ENCODE measurements at regions not wholly inside any gene's neighbourhood (a gene's known extent, or its start where the extent isn't known, plus 50 kb on each side); places are given as distances from the start of the nearest gene placed in this dataset.

DNA sequence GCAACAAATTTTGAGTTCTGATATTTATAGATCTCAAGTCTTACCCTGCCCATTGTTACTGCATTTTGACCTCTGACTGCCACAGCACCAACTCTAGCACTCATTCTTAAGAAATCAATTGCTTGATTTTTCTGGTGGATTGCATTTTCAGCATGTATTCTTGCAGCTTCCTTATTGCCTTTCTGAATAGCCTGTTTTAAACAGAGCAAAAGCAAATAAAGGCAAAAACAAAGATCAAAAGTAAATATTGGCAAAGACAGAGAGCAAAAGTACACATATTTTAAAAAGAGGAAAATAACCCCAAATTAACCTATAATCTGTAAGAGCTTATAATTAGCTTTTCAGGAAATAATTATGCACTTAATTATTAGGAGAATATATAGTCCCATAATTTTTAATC, 129.4 kb upstream of the TENT5D start:
- Histone ChIP-seq H3K79me2 (ENCODE audit: insufficient read depth, low read depth, low read length) (no peaks in the 10 kb centered on the region), H3K4me2 (ENCODE audit: low read length) (no peak overlapping the region), H3K36me3 (ENCODE audit: insufficient read depth, low read length) (no peaks in the 10 kb centered on the region), H3K9me3 (ENCODE audit: low read length) (no peaks in the 10 kb centered on the region), H3K27ac (ENCODE audit: low read depth, low read length, poor library complexity, severe bottlenecking) (no peak overlapping the region), H3K9me2 (ENCODE audit: insufficient read depth, low read length) (no peaks in the 10 kb centered on the region), H3K4me3 (ENCODE audit: low read depth, low read length, poor library complexity, severe bottlenecking) (no peak overlapping the region), H4K20me1 (ENCODE audit: insufficient read depth, low read length) (no peaks in the 10 kb centered on the region), H2AFZ (ENCODE audit: low read length) (no peak overlapping the region), H3K4me1 (ENCODE audit: insufficient read depth, low read length, poor library complexity, severe bottlenecking) (no peaks in the 10 kb centered on the region)
- intact Hi-C loops (cut with micrococcal nuclease; ENCODE audit: unreplicated experiment), result no loop called here
- no peak for TF ChIP-seq EZH2phosphoT487 (IDR thresholded peaks at IDR 0.05; ENCODE audit: borderline replicate concordance, low read depth, low read length)
- TF ChIP-seq, protein P1, sequence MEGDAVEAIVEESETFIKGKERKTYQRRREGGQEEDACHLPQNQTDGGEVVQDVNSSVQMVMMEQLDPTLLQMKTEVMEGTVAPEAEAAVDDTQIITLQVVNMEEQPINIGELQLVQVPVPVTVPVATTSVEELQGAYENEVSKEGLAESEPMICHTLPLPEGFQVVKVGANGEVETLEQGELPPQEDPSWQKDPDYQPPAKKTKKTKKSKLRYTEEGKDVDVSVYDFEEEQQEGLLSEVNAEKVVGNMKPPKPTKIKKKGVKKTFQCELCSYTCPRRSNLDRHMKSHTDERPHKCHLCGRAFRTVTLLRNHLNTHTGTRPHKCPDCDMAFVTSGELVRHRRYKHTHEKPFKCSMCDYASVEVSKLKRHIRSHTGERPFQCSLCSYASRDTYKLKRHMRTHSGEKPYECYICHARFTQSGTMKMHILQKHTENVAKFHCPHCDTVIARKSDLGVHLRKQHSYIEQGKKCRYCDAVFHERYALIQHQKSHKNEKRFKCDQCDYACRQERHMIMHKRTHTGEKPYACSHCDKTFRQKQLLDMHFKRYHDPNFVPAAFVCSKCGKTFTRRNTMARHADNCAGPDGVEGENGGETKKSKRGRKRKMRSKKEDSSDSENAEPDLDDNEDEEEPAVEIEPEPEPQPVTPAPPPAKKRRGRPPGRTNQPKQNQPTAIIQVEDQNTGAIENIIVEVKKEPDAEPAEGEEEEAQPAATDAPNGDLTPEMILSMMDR (conservative IDR thresholded peaks at IDR 0.05; ENCODE audit: low read length), result no peak
- POLR2A ChIA-PET, result no interaction called here
- CTCF ChIA-PET (ENCODE audit: unreplicated experiment), result no interaction called here
- DNase-seq (ENCODE audit: low spot score), result no peak
- no TSS peak for BruUV-seq (replicated peaks)

DNA sequence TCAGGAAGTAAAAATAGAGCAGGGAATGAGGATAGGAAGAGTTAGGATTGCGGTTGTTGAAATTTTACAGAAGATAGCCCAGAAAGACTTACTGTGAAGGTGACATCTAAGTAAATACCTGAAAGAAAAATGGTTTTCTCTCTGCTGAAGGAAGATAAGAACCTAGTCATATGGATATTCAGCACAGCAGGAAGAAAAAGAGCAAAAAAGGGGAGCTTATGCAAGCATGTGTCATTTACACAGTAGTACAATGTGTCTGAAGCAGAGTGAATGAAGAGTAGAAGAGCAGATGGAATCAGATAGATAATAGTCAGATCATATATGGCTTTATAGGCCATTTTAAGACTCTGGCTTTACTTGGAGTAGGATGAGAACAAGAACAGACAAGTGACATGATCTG, 126.9 kb upstream of the TENT5D start:
- no peaks in the 10 kb centered on the region for H3K36me3 ChIP-seq (ENCODE audit: insufficient read depth, low read length)
- TF ChIP-seq, protein P1 (conservative IDR thresholded peaks at IDR 0.05; ENCODE audit: low read length), result no peak
- TF ChIP-seq EZH2phosphoT487 (IDR thresholded peaks at IDR 0.05; ENCODE audit: borderline replicate concordance, low read depth, low read length), result no peak
- no peak overlapping the region for H3K4me3 ChIP-seq (ENCODE audit: low read depth, low read length, poor library complexity, severe bottlenecking)
- ChIA-PET CTCF (ENCODE audit: unreplicated experiment) (no interaction called here), POLR2A (no interaction called here)
- no peaks in the 10 kb centered on the region for H3K9me3 ChIP-seq (ENCODE audit: low read length)
- no peaks in the 10 kb centered on the region for H3K4me1 ChIP-seq (ENCODE audit: insufficient read depth, low read length, poor library complexity, severe bottlenecking)
- no peak overlapping the region for H3K4me2 ChIP-seq (ENCODE audit: low read length)
- no peak overlapping the region for H2AFZ ChIP-seq (ENCODE audit: low read length)
- H4K20me1 ChIP-seq (ENCODE audit: insufficient read depth, low read length), result no peaks in the 10 kb centered on the region
- no peak overlapping the region for H3K27ac ChIP-seq (ENCODE audit: low read depth, low read length, poor library complexity, severe bottlenecking)
- no TSS peak for BruUV-seq (replicated peaks)
- no peaks in the 10 kb centered on the region for H3K79me2 ChIP-seq (ENCODE audit: insufficient read depth, low read depth, low read length)
- intact Hi-C loops (cut with micrococcal nuclease; ENCODE audit: unreplicated experiment), result no loop called here
- DNase-seq (ENCODE audit: low spot score), result no peak
- H3K9me2 ChIP-seq (ENCODE audit: insufficient read depth, low read length), result no peaks in the 10 kb centered on the region

DNA sequence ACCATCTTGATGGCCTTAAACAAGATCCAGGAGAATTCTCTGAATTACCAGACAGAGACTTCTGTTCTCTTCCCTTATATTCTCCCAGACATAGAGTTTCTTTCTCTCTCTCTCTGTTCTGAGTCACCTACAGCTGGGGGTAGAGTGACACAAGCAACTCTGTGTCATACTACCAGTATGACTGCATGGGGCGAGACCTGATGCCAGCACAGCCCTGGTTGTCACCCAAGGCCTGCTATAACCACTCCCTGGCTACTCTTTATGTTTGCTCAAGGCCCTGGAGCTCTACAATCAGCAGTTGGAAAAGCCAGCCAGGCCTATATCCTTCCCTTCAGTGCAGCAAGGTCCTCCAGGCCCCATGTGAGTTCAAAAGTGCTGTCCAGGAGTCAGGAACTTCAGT, 114.2 kb upstream of the TENT5D start:
- Histone ChIP-seq H4K20me1 (ENCODE audit: insufficient read depth, low read length) (no peaks in the 10 kb centered on the region), H3K36me3 (ENCODE audit: insufficient read depth, low read length) (no peaks in the 10 kb centered on the region), H3K79me2 (ENCODE audit: insufficient read depth, low read depth, low read length) (no peaks in the 10 kb centered on the region), H3K9me3 (ENCODE audit: low read length) (no peaks in the 10 kb centered on the region), H3K4me3 (ENCODE audit: low read depth, low read length, poor library complexity, severe bottlenecking) (no peak overlapping the region), H3K27ac (ENCODE audit: low read depth, low read length, poor library complexity, severe bottlenecking) (no peak overlapping the region), H3K9me2 (ENCODE audit: insufficient read depth, low read length) (no peaks in the 10 kb centered on the region), H3K4me2 (ENCODE audit: low read length) (no peak overlapping the region), H2AFZ (ENCODE audit: low read length) (no peak overlapping the region), H3K4me1 (ENCODE audit: insufficient read depth, low read length, poor library complexity, severe bottlenecking) (no peaks in the 10 kb centered on the region)
- BruUV-seq (replicated peaks), result no TSS peak
- no peak for TF ChIP-seq EZH2phosphoT487 (IDR thresholded peaks at IDR 0.05; ENCODE audit: borderline replicate concordance, low read depth, low read length)
- TF ChIP-seq, protein P1 (conservative IDR thresholded peaks at IDR 0.05; ENCODE audit: low read length), result no peak
- no peak for DNase-seq (ENCODE audit: low spot score)
- ChIA-PET POLR2A (no interaction called here), CTCF (ENCODE audit: unreplicated experiment) (no interaction called here)
- intact Hi-C loops (cut with micrococcal nuclease; ENCODE audit: unreplicated experiment), result no loop called here
